Astrocyte (in vitro differentiated cells and primary cell): ENCODE measurements at regions not wholly inside any gene's neighbourhood (a gene's known extent, or its start where the extent isn't known, plus 50 kb on each side); places are given as distances from the start of the nearest gene placed in this dataset.

Experiments
- CTCF ChIP-seq: IDR thresholded peaks from 2 replicates; pipeline ENCODE4 v1.5.1; 2011; ENCODE audit warnings: low read depth, mild to moderate bottlenecking, inconsistent platforms, low read length, moderate library complexity; ENCODE audit not compliant: insufficient read depth
- EZH2 ChIP-seq: IDR thresholded peaks from 2 replicates; pipeline ENCODE4 v1.6.1; 2012; ENCODE audit warnings: mild to moderate bottlenecking, low read length, inconsistent platforms; ENCODE audit not compliant: insufficient read depth

- TF ChIP-seq EZH2: no peak
- no peak for TF ChIP-seq CTCF
These were observed 666.4 kb downstream of the TECRL start for GRCh38 chr4:63742882-63743281.
